ENCODE measurements at regions not wholly inside any gene's neighbourhood (a gene's known extent, or its start where the extent isn't known, plus 50 kb on each side); places are given as distances from the start of the nearest gene placed in this dataset.
"Not testable (repeated sequence)": the region's sequence is repeated elsewhere in the genome, so short reads cannot be mapped to it uniquely, and the experiment has no call there.

GRCh38 chr2:7167801-7168411, 250.7 kb downstream of the RNF144A start:
- Histone ChIP-seq H3K27ac (ENCODE audit: low read length) (no peak overlapping the region), H3K9me2 (replicated peaks; ENCODE audit: insufficient read depth, low read length) (no peaks in the 10 kb centered on the region), H3K27me3 (replicated peaks; ENCODE audit: insufficient read depth, low read length) (no peaks in the 10 kb centered on the region), H3K9ac (ENCODE audit: low read length) (no peak overlapping the region), H3K4me3 (ENCODE audit: low read length) (no peak overlapping the region), H3K4me1 (ENCODE audit: low read length) (no peaks in the 10 kb centered on the region), H3F3A (ENCODE audit: insufficient read depth, low read length) (no peaks in the 10 kb centered on the region), H3K79me2 (ENCODE audit: low read length) (no peaks in the 10 kb centered on the region), H3K9me3 (replicated peaks; ENCODE audit: insufficient read depth, low read length) (no peaks in the 10 kb centered on the region), H2AFZ (ENCODE audit: low read length) (no peak overlapping the region), H4K20me1 (ENCODE audit: insufficient read depth, low read length) (no peaks in the 10 kb centered on the region), H3K36me3 (replicated peaks; ENCODE audit: insufficient read depth, low read length) (no peaks in the 10 kb centered on the region), H3K4me2 (ENCODE audit: low read depth, low read length) (no peak overlapping the region)
- DNase-seq = no peak
- TF ChIP-seq EZH2 (optimal IDR thresholded peaks at IDR 0.05; ENCODE audit: low read depth, low read length) (no peak), CTCF (IDR thresholded peaks at IDR 0.05; ENCODE audit: low read length) (no peak), EZH2phosphoT487 (IDR thresholded peaks at IDR 0.05; ENCODE audit: low read length) (no peak)

GRCh38 chr2:7169593-7169992, 252.4 kb downstream of the RNF144A start:
- no peak for TF ChIP-seq CTCF (IDR thresholded peaks at IDR 0.05; ENCODE audit: low read length)
- TF ChIP-seq EZH2phosphoT487 (IDR thresholded peaks at IDR 0.05; ENCODE audit: low read length) = no peak
- no peak for TF ChIP-seq EZH2 (optimal IDR thresholded peaks at IDR 0.05; ENCODE audit: low read depth, low read length)
- no peak for DNase-seq
- Histone ChIP-seq H3K9me3 (replicated peaks; ENCODE audit: insufficient read depth, low read length) (no peaks in the 10 kb centered on the region), H3K36me3 (replicated peaks; ENCODE audit: insufficient read depth, low read length) (no peaks in the 10 kb centered on the region), H3K9me2 (replicated peaks; ENCODE audit: insufficient read depth, low read length) (no peaks in the 10 kb centered on the region), H2AFZ (ENCODE audit: low read length) (no peak overlapping the region), H3K9ac (ENCODE audit: low read length) (no peak overlapping the region), H3K27me3 (replicated peaks; ENCODE audit: insufficient read depth, low read length) (no peaks in the 10 kb centered on the region), H3K4me2 (ENCODE audit: low read depth, low read length) (no peak overlapping the region), H4K20me1 (ENCODE audit: insufficient read depth, low read length) (no peaks in the 10 kb centered on the region), H3K79me2 (ENCODE audit: low read length) (no peaks in the 10 kb centered on the region), H3K27ac (ENCODE audit: low read length) (no peak overlapping the region), H3K4me3 (ENCODE audit: low read length) (no peak overlapping the region), H3K4me1 (ENCODE audit: low read length) (no peaks in the 10 kb centered on the region), H3F3A (ENCODE audit: insufficient read depth, low read length) (no peaks in the 10 kb centered on the region)

GRCh38 chr2:7178996-7179395, 261.8 kb downstream of the RNF144A start:
- H3K4me1 ChIP-seq (ENCODE audit: low read length); H3K9ac ChIP-seq (ENCODE audit: low read length); H3K27ac ChIP-seq (ENCODE audit: low read length); H3K27me3 ChIP-seq (replicated peaks; ENCODE audit: insufficient read depth, low read length); H4K20me1 ChIP-seq (ENCODE audit: insufficient read depth, low read length); H3K4me3 ChIP-seq (ENCODE audit: low read length); H3K4me2 ChIP-seq (ENCODE audit: low read depth, low read length); H3K36me3 ChIP-seq (replicated peaks; ENCODE audit: insufficient read depth, low read length); H3K9me3 ChIP-seq (replicated peaks; ENCODE audit: insufficient read depth, low read length); H3F3A ChIP-seq (ENCODE audit: insufficient read depth, low read length); H2AFZ ChIP-seq (ENCODE audit: low read length); H3K9me2 ChIP-seq (replicated peaks; ENCODE audit: insufficient read depth, low read length); DNase-seq; H3K79me2 ChIP-seq (ENCODE audit: low read length): not testable (repeated sequence)

- H3K4me2 ChIP-seq (ENCODE audit: low read depth, low read length) = no peak overlapping the region
- H3K9me2 ChIP-seq (replicated peaks; ENCODE audit: insufficient read depth, low read length) = no peaks in the 10 kb centered on the region
- no peaks in the 10 kb centered on the region for H3K36me3 ChIP-seq (replicated peaks; ENCODE audit: insufficient read depth, low read length)
- TF ChIP-seq EZH2phosphoT487 (IDR thresholded peaks at IDR 0.05; ENCODE audit: low read length) (no peak), EZH2 (optimal IDR thresholded peaks at IDR 0.05; ENCODE audit: low read depth, low read length) (no peak), CTCF (IDR thresholded peaks at IDR 0.05; ENCODE audit: low read length) (no peak)
- no peak overlapping the region for H3K4me3 ChIP-seq (ENCODE audit: low read length)
- H3F3A ChIP-seq (ENCODE audit: insufficient read depth, low read length) = no peaks in the 10 kb centered on the region
- no peaks in the 10 kb centered on the region for H3K4me1 ChIP-seq (ENCODE audit: low read length)
- no peaks in the 10 kb centered on the region for H4K20me1 ChIP-seq (ENCODE audit: insufficient read depth, low read length)
- no peaks in the 10 kb centered on the region for H3K9me3 ChIP-seq (replicated peaks; ENCODE audit: insufficient read depth, low read length)
- H3K79me2 ChIP-seq (ENCODE audit: low read length) = no peaks in the 10 kb centered on the region
- no peak for DNase-seq
- H3K27ac ChIP-seq (ENCODE audit: low read length) = no peak overlapping the region
- no peak overlapping the region for H3K9ac ChIP-seq (ENCODE audit: low read length)
- no peaks in the 10 kb centered on the region for H3K27me3 ChIP-seq (replicated peaks; ENCODE audit: insufficient read depth, low read length)
- H2AFZ ChIP-seq (ENCODE audit: low read length) = no peak overlapping the region
Observed at GRCh38 chr2:7180638-7181370, 263.6 kb downstream of the RNF144A start.
